Pancreas (tissue), 10 donors: ENCODE measurements at regions not wholly inside any gene's neighbourhood (a gene's known extent, or its start where the extent isn't known, plus 50 kb on each side); places are given as distances from the start of the nearest gene placed in this dataset.

Source experiments
- ATAC-seq, 4 donors: fragments of 200-7000 bp; cut with Tn5 transposase; one replicate each; pipeline versions ENCODE4 v1.8.0 to v1.9.1; 2020; ENCODE audit warnings: mild to moderate bottlenecking in 4 of 4, moderate library complexity in 4 of 4
- DNase-seq, 6 donors: peaks; one replicate each; pipeline ENCODE4 v3.0.0-alpha.2; 2020
- FAIRE-seq: peaks from 2 replicates; lab custom pipeline; 2012; peaks lifted over from hg19 to GRCh38; lab: Jason Lieb, UNC
- H3K27ac ChIP-seq, 4 donors: fragments of 200-600 bp; sonication (generic); 1 replicate in 3 of 4; 2 replicates in 1 of 4; pipeline versions ENCODE4 v1.5.0 to v1.8.0; 2020
- H3K27me3 ChIP-seq, 4 donors: fragments of 200-600 bp; one replicate each; pipeline ENCODE4 v1.8.0; 2021
- H3K36me3 ChIP-seq, 3 donors: fragments of 200-600 bp; sonication (generic) in 1 of 3; one replicate each; pipeline versions ENCODE4 v1.5.0 to v1.8.0; 2020 to 2021
- H3K4me1 ChIP-seq, 3 donors: fragments of 200-600 bp; one replicate each; pipeline ENCODE4 v1.8.0; 2021
- H3K4me3 ChIP-seq, 4 donors: fragments of 200-600 bp; sonication (generic) in 2 of 4; one replicate each; pipeline versions ENCODE4 v1.5.0 to v1.8.0; 2020 to 2021
- H3K9me3 ChIP-seq, 4 donors: fragments of 200-600 bp; one replicate each; pipeline ENCODE4 v1.8.0; 2021
- WGBS, 2 donors: extraction: QIAGEN DNeasy Blood & Tissue Kit; methylation state at CpG; one replicate each; pipeline ENCODE4 v1.1.7; 2013; 5-methylcytosine and 5-hydroxymethylcytosine counted together
- intact Hi-C, 3 donors: fragments of 100-400 bp; cut with DNase I; formaldehyde crosslinking; loops; one replicate each; pipeline versions ENCODE4 v1.11.1 to v1.14.2; 2022
- TF ChIP-seq, protein P1 (sequence below), 4 donors: fragments of 200-600 bp; sonication (generic) in 3 of 4; IDR thresholded peaks; one replicate each; pipeline versions ENCODE4 v1.5.0 to v1.8.0; 2021; ENCODE audit warnings: antibody characterized with exemption in 4 of 4
- donor health status: healthy with polysubstance abuse.
- donor health status: DM: no; HTN: no; CAD: no; lungs with moderate emphysema.
- donor health status: DM: no; HTN: no; CAD: no.
- donor health status: control.
- donor health status: control.
- donor health status: Bipolar disorder and iron deficiency.
- donor health status: DM: yes; HTN: yes; CAD: no.
- donor health status: DM: no; HTN: no; CAD: no.
- donor health status: DM: no; HTN: no; CAD: no.
- donor health status: DM: yes; HTN: yes; CAD: no.

DNA sequence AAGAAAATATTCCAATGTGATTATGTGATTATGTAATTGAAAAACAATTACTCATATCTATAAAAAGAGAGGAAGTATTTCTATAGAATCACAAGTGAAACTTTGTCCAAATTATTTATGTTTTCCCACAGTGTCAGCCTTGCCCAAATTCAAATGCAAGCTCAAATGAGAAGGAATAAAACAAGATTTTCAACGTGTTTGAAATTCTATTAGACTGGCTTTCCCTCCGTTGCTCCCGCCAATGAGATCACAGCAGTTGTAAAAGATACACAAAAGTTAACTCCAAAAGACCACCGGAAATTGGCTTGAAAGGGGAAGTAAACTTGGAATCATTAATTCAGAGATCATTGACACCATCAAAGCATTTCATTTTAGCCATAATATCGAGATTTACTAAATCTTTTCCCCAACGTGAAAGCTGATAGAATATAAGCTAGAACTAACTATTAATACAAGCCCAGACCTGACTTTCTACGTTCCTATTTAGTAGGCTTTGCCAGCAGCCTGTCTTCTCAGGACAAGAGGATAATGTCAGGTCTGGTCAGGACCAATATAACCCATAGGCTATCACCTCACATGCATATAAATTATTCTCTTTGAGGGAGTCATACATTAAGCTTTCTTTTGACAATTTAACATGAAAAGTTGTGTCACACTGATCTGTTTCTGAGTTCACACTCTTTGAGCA is 222.6 kb upstream of the CHAC2 start:
- FAIRE-seq: no peak
- H3K36me3 ChIP-seq: no peaks in the 10 kb centered on the region
- TF ChIP-seq, protein P1, sequence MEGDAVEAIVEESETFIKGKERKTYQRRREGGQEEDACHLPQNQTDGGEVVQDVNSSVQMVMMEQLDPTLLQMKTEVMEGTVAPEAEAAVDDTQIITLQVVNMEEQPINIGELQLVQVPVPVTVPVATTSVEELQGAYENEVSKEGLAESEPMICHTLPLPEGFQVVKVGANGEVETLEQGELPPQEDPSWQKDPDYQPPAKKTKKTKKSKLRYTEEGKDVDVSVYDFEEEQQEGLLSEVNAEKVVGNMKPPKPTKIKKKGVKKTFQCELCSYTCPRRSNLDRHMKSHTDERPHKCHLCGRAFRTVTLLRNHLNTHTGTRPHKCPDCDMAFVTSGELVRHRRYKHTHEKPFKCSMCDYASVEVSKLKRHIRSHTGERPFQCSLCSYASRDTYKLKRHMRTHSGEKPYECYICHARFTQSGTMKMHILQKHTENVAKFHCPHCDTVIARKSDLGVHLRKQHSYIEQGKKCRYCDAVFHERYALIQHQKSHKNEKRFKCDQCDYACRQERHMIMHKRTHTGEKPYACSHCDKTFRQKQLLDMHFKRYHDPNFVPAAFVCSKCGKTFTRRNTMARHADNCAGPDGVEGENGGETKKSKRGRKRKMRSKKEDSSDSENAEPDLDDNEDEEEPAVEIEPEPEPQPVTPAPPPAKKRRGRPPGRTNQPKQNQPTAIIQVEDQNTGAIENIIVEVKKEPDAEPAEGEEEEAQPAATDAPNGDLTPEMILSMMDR (IDR thresholded peaks at IDR 0.05): no peak
- H3K9me3 ChIP-seq: no peaks in the 10 kb centered on the region
- H3K27me3 ChIP-seq: no peaks in the 10 kb centered on the region
- intact Hi-C loops: no loop called here
- DNase-seq: no peak
- H3K4me3 ChIP-seq: no peak overlapping the region
- ATAC-seq: no peak
- no peaks in the 10 kb centered on the region for H3K4me1 ChIP-seq
- no peak overlapping the region for H3K27ac ChIP-seq
- WGBS, 2 donors: 71 to 73% methylated on average over 7 of the region's 7 CpGs

DNA sequence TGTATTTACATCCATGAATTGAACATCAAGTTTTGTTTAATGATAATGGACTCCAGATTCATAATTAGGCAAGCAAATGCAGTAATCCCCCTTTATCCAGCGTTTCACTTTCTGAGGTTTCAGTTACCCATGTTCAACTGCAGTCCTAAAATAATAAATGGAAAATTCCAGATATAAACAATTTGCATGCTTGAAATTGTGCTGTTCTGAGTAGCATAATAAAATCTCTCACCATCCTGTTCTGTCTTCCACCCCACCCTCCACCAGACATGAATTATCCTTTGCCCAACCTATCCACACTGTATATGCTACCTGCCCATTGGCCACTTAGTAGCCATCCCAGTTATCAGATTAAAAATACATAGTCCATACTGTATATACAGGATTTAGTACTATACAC is 224.5 kb upstream of the CHAC2 start:
- Histone ChIP-seq H3K27me3 (no peaks in the 10 kb centered on the region), H3K4me1 (no peaks in the 10 kb centered on the region), H3K9me3 (no peaks in the 10 kb centered on the region), H3K27ac (no peak overlapping the region), H3K4me3 (no peak overlapping the region), H3K36me3 (no peaks in the 10 kb centered on the region)
- WGBS, 2 donors: 69 to 90% methylated on average over 1 of the region's 1 CpG
- TF ChIP-seq, protein P1 (IDR thresholded peaks at IDR 0.05): no peak
- intact Hi-C loops: no loop called here
- DNase-seq: no peak
- no peak for ATAC-seq
- FAIRE-seq: no peak

DNA sequence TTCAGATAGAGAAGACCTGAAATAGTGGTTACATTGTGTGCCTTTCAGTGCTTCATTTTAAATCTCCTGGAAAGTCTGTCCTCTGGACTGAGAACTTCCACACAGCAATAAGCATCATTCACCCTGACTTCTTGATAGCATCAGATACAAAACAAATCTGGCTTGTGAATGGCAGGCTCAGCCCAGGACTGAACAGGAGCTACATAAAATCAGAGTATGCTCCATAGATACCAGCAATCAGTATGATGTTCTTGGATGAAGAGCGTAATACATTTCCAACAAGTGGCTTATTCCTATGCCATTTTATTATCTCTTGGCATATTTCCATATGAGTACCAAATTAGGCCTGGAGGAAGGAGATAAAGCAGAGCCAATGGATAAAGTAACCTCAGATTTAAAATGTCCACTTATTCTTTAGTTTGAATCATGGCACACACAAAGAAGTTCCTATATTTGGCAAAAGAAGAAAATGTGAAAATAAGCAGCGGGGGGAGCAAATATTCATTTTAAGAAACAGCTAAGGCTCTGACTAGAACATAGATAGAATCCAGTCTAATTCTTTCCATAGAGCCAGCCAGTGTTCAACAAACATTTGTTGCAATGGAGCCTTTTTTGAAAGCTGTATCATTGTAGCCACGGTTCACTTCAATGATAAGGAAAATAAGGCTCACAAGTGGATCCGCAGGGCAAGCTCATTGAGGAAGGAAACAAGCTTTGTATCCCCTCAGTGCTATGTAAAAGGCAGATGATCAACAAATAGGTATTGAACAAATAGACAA is 230.8 kb upstream of the CHAC2 start:
- DNase-seq: no peak
- ATAC-seq: no peak
- intact Hi-C loops: no loop called here
- 74 to 81% methylated on average over 4 of the region's 4 CpGs for WGBS, 2 donors
- TF ChIP-seq, protein P1 (IDR thresholded peaks at IDR 0.05): no peak
- Histone ChIP-seq H3K27ac (no peak overlapping the region), H3K36me3 (no peaks in the 10 kb centered on the region), H3K4me3 (no peak overlapping the region), H3K27me3 (no peaks in the 10 kb centered on the region), H3K9me3 (no peaks in the 10 kb centered on the region), H3K4me1 (no peaks in the 10 kb centered on the region)
- FAIRE-seq: no peak

DNA sequence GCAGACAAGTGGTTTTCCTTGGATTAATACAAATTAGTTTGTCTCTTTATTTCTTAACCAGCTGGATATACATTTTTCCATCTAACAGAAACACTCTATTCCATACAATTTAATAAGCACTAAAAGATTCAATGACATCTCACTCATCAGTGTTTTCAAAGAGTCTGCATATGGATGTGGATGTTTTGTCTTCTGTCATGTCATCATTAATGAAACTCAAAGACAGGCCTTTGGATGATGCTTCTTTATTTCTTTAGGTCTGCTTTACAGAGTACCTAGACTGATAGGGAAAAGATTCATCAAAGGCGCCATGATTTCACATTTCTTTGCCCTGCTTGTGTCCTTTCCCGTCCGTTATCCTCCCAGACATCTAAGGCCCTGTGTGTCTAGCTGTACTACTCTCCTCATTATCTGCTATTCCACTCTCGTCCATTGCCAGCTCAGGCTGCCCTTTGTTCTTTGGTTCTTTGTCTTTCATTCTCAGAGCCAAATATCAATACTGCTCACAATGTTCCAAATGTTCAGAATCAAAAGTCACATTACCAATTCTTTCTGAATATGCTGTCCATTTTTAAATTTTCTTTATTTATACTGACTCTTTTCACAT is 232.3 kb upstream of the CHAC2 start:
- no peak for DNase-seq
- H3K4me1 ChIP-seq: no peaks in the 10 kb centered on the region
- TF ChIP-seq, protein P1 (IDR thresholded peaks at IDR 0.05): no peak
- intact Hi-C loops: no loop called here
- no peak overlapping the region for H3K4me3 ChIP-seq
- FAIRE-seq: no peak
- H3K27me3 ChIP-seq: no peaks in the 10 kb centered on the region
- no peaks in the 10 kb centered on the region for H3K9me3 ChIP-seq
- no peak for ATAC-seq
- 64 to 65% methylated on average over 4 of the region's 4 CpGs for WGBS, 2 donors
- no peaks in the 10 kb centered on the region for H3K36me3 ChIP-seq
- no peak overlapping the region for H3K27ac ChIP-seq
